ENCODE measurements at regions not wholly inside any gene's neighbourhood (a gene's known extent, or its start where the extent isn't known, plus 50 kb on each side); places are given as distances from the start of the nearest gene placed in this dataset.

DNA sequence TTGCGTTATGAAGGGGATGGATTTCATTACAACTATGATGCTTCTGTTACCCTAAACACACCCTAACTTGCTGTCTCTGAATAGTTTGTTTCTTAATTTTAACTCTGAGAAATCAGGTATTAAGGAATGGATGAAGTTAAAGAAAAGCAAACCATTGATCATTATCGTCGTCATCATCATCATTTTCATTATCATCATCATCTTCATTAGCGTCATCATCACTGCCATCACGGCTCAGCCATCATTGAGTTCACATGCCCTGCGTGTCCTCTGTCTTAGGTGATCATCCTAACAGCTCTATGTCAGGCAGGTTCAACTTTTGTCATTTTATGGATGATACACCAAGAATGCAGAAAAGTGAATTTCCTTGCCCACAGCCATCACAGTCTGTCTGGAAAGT, 477.5 kb upstream of the EEF2KMT start:
- TF ChIP-seq CTCF (IDR thresholded peaks at IDR 0.05) (no peak), EP300 (IDR thresholded peaks at IDR 0.05; ENCODE audit: low read depth) (no peak), POLR2A (IDR thresholded peaks at IDR 0.05) (no peak), POLR2AphosphoS5 (IDR thresholded peaks at IDR 0.05) (no peak)

Measured in transverse colon (tissue), 4 donors.